HCT116 (cell line): ENCODE measurements at regions not wholly inside any gene's neighbourhood (a gene's known extent, or its start where the extent isn't known, plus 50 kb on each side); places are given as distances from the start of the nearest gene placed in this dataset.

ENCODE experiments used
- ATAC-seq: fragments of 200-7000 bp; cut with Tn5 transposase; 2 replicates; pipeline ENCODE4 v1.9.1; 2020; ENCODE audit warnings: mild to moderate bottlenecking, moderate library complexity
- BruUV-seq: library from RNA; stranded (reverse); fragments of 400-500 nt; replicated peaks from 2 replicates; lab custom pipeline; 2021; lab: Mats Ljungman, UMichigan
- CTCF ChIA-PET: fragments of 300-600 bp; sonication (Branson Sonifier 250); formaldehyde crosslinking; loops from one replicate; lab custom pipeline; 2021; ENCODE audit warnings: antibody characterized with exemption; lab: Charles Lee
- POLR2A ChIA-PET: fragments of 300-600, 350-600 bp; sonication (Branson Sonifier 250); formaldehyde crosslinking; loops from one replicate; lab custom pipeline; 2021; ENCODE audit warnings: antibody characterized with exemption; lab: Charles Lee
- RAD21 ChIA-PET, 2 experiments: fragments of 300-600 bp; sonication (Branson Sonifier 250); formaldehyde crosslinking; loops; one replicate each; lab custom pipeline; 2023; ENCODE audit warnings: low total read pairs in 2 of 2; ENCODE audit not compliant: uncharacterized antibody in 2 of 2, unreplicated experiment in 2 of 2, low non-redundant PET in 1 of 2; lab: Charles Lee
- DNase-seq: peaks from one replicate; pipeline ENCODE4 v3.0.0-alpha.2; 2010; ENCODE audit warnings: low read depth, low spot score
- H2AFZ ChIP-seq: fragments of 200-600 bp; shearing (Covaris generic), sonication (generic); 2 replicates; pipeline ENCODE4 v1.6.1; 2017; ENCODE audit warnings: low read depth, mixed run types, mixed read lengths, antibody characterized with exemption, low read length; ENCODE audit not compliant: poor library complexity, severe bottlenecking
- H3K27ac ChIP-seq: 2 replicates; pipeline ENCODE4 v1.5.1; 2012; ENCODE audit warnings: low read depth, low read length
- H3K27me3 ChIP-seq: fragments of 200-600 bp; sonication (generic); 2 replicates; pipeline ENCODE4 v1.6.1; 2016; ENCODE audit warnings: mixed run types, low read length, mixed read lengths; ENCODE audit not compliant: insufficient read depth
- H3K36me3 ChIP-seq, 2 experiments: fragments of 200-500 bp in 1 of 2; fragments of 200-600 bp in 1 of 2; sonication (Bioruptor generic) in 1 of 2; sonication (generic) in 1 of 2; 2 replicates each; pipeline versions ENCODE4 v1.5.1 to v1.6.1; 2014 to 2016; ENCODE audit warnings: low read length in 2 of 2, inconsistent platforms in 1 of 2, mixed read lengths in 1 of 2, mixed run types in 1 of 2; ENCODE audit not compliant: insufficient read depth in 2 of 2, control insufficient read depth in 1 of 2
- H3K4me1 ChIP-seq, 2 experiments: fragments of 200-600 bp in 1 of 2; sonication (generic) in 1 of 2; 2 replicates each; pipeline versions ENCODE4 v1.5.1 to v1.6.1; 2012 to 2017; ENCODE audit warnings: low read length in 2 of 2, inconsistent platforms in 1 of 2, mild to moderate bottlenecking in 1 of 2, mixed read lengths in 1 of 2, mixed run types in 1 of 2, moderate library complexity in 1 of 2; ENCODE audit not compliant: insufficient read depth in 2 of 2, control insufficient read depth in 1 of 2
- H3K4me2 ChIP-seq: fragments of 200-600 bp; sonication (generic); 2 replicates; pipeline ENCODE4 v1.6.1; 2017; ENCODE audit warnings: mixed run types, low read length, mixed read lengths
- H3K4me3 ChIP-seq, 2 experiments: fragments of 200-600 bp in 1 of 2; sonication (generic) in 1 of 2; replicated peaks in 1 of 2; 2 replicates each; pipeline ENCODE4 v1.5.1; 2011 to 2016; ENCODE audit warnings: low read length in 2 of 2, control low read depth in 1 of 2, low read depth in 1 of 2, mild to moderate bottlenecking in 1 of 2, mixed read lengths in 1 of 2, mixed run types in 1 of 2
- H3K79me2 ChIP-seq: fragments of 200-600 bp; sonication (generic); 2 replicates; pipeline ENCODE4 v1.6.1; 2017; ENCODE audit warnings: mild to moderate bottlenecking, mixed run types, low read length, moderate library complexity, mixed read lengths; ENCODE audit not compliant: insufficient read depth
- H3K9ac ChIP-seq: fragments of 200-600 bp; sonication (generic); 2 replicates; pipeline ENCODE4 v1.6.1; 2016; ENCODE audit warnings: low read length, mixed read lengths
- H3K9me2 ChIP-seq: fragments of 200-600 bp; sonication (generic), shearing (Covaris generic); 2 replicates; pipeline ENCODE4 v1.6.1; 2017; ENCODE audit warnings: mixed run types, mild to moderate bottlenecking, moderate library complexity; ENCODE audit not compliant: insufficient read depth
- H3K9me3 ChIP-seq, 2 experiments: fragments of 200-500 bp in 1 of 2; fragments of 200-600 bp in 1 of 2; sonication (Bioruptor generic) in 1 of 2; sonication (generic) in 1 of 2; 2 replicates each; pipeline ENCODE4 v1.6.1; 2014 to 2017; ENCODE audit warnings: low read length in 2 of 2, mixed read lengths in 2 of 2, inconsistent platforms in 1 of 2, low read depth in 1 of 2, mild to moderate bottlenecking in 1 of 2, mixed run types in 1 of 2, moderate library complexity in 1 of 2; ENCODE audit not compliant: control insufficient read depth in 1 of 2, insufficient read depth in 1 of 2
- H4K20me1 ChIP-seq: fragments of 200-600 bp; sonication (generic), shearing (Covaris generic); 2 replicates; pipeline ENCODE4 v1.6.1; 2017; ENCODE audit warnings: mixed run types, mild to moderate bottlenecking, moderate library complexity; ENCODE audit not compliant: insufficient read depth
- ATF3 ChIP-seq: IDR thresholded peaks from 2 replicates; pipeline ENCODE4 v1.6.1; 2012
- CBX3 ChIP-seq: IDR thresholded peaks from 2 replicates; pipeline ENCODE4 v1.6.1; 2012; ENCODE audit warnings: low read depth
- CEBPB ChIP-seq: IDR thresholded peaks from 2 replicates; pipeline ENCODE4 v1.6.1; 2012; ENCODE audit warnings: low read depth
- ELF1 ChIP-seq: IDR thresholded peaks from 2 replicates; pipeline ENCODE4 v1.6.1; 2012; ENCODE audit warnings: low read depth, borderline replicate concordance
- EZH2 ChIP-seq: fragments of 200-600 bp; sonication (generic); IDR thresholded peaks from 2 replicates; pipeline ENCODE4 v1.6.1; 2017; ENCODE audit warnings: antibody characterized with exemption, mixed run types
- EZH2phosphoT487 ChIP-seq: fragments of 200-600 bp; IDR thresholded peaks from 2 replicates; pipeline ENCODE4 v1.6.1; 2018; ENCODE audit warnings: antibody characterized with exemption, borderline replicate concordance
- FOSL1 ChIP-seq: IDR thresholded peaks from 2 replicates; pipeline ENCODE4 v1.6.1; 2012; ENCODE audit warnings: low read depth
- POLR2A ChIP-seq: IDR thresholded peaks from 2 replicates; pipeline ENCODE4 v1.7.0; 2011; ENCODE audit warnings: borderline replicate concordance; ENCODE audit not compliant: insufficient read depth, insufficient read length; ENCODE audit errors: extremely low read depth
- POLR2AphosphoS5 ChIP-seq: IDR thresholded peaks from 2 replicates; pipeline ENCODE4 v1.6.1; 2011; ENCODE audit warnings: mild to moderate bottlenecking, low read depth, low read length, moderate library complexity
- SIN3A ChIP-seq: IDR thresholded peaks from 2 replicates; pipeline ENCODE4 v1.6.1; 2012; ENCODE audit warnings: low read depth
- SP1 ChIP-seq: IDR thresholded peaks from 2 replicates; pipeline ENCODE4 v1.6.1; 2012; ENCODE audit warnings: low read depth
- SRF ChIP-seq: IDR thresholded peaks from 2 replicates; pipeline ENCODE4 v1.6.1; 2012; ENCODE audit warnings: low read depth
- TCF7L2 ChIP-seq: IDR thresholded peaks from 2 replicates; pipeline ENCODE4 v1.7.0; 2011; ENCODE audit warnings: borderline replicate concordance, inconsistent platforms; ENCODE audit not compliant: insufficient read depth, insufficient read length; ENCODE audit errors: extremely low read depth
- YY1 ChIP-seq: IDR thresholded peaks from 2 replicates; pipeline ENCODE4 v1.6.1; 2011; ENCODE audit warnings: low read length, low read depth, moderate library complexity, mild to moderate bottlenecking; ENCODE audit not compliant: insufficient replicate concordance; ENCODE audit errors: extremely low read depth
- ZFX ChIP-seq: fragments of 450-650 bp; IDR thresholded peaks from 2 replicates; pipeline ENCODE4 v1.6.1; 2017
- ZNF274 ChIP-seq: fragments of 200-500 bp; sonication (Bioruptor generic); IDR thresholded peaks from 2 replicates; pipeline ENCODE4 v1.6.1; 2014; ENCODE audit warnings: mild to moderate bottlenecking, low read depth, low read length, inconsistent platforms
- intact Hi-C: fragments of 100-400 bp; cut with micrococcal nuclease; formaldehyde crosslinking; loops from 2 replicates; pipeline ENCODE4 v1.10.0; 2022
- TF ChIP-seq, protein P1 (sequence below): IDR thresholded peaks from 2 replicates; pipeline ENCODE4 v1.6.1; 2012
- TF ChIP-seq, protein P2 (sequence below): IDR thresholded peaks from 2 replicates; pipeline ENCODE4 v1.6.1; 2011; ENCODE audit warnings: mild to moderate bottlenecking, low read length, moderate library complexity; ENCODE audit not compliant: insufficient replicate concordance; ENCODE audit errors: extremely low read depth
- TF ChIP-seq, protein P3 (sequence below), 3 experiments: fragments of 200-600 bp in 1 of 3; sonication (generic) in 1 of 3; IDR thresholded peaks in 2 of 3; conservative IDR thresholded peaks in 1 of 3; 2 replicates each; pipeline ENCODE4 v1.5.1; 2012 to 2017; ENCODE audit warnings: low read depth in 2 of 3, low read length in 2 of 3, antibody characterized with exemption in 1 of 3, borderline replicate concordance in 1 of 3, control low read depth in 1 of 3, mild to moderate bottlenecking in 1 of 3, mixed read lengths in 1 of 3, mixed run types in 1 of 3, moderate library complexity in 1 of 3; ENCODE audit not compliant: insufficient read depth in 1 of 3
- TF ChIP-seq, protein P4 (sequence below): IDR thresholded peaks from 2 replicates; pipeline ENCODE4 v1.6.1; 2012; ENCODE audit warnings: low read depth

DNA sequence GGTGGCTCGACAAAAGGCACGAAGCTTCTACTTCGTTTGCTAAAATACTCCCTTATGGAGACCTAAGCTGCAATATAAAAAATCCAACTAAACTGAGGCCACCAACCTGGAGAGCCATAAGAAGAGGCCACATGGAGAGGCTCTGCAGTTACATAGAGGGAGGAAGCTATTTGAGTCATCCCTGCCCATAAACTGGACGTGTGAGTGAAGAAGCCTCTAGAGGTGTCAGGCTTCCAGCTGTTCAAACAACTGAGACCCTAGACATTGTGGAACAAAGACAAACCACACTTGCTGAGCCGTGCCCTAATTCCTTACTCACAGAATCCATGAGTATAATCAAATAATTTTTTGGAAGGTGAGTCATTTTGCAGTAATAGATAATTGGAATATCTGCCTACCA lies 50.2 kb upstream of the GMNC start:
- H3K27me3 ChIP-seq: no peaks in the 10 kb centered on the region
- H3K36me3 ChIP-seq: no peaks in the 10 kb centered on the region
- no peak for ATAC-seq
- no peaks in the 10 kb centered on the region for H3K79me2 ChIP-seq
- CTCF ChIA-PET: no interaction called here
- intact Hi-C loops: no loop called here
- no peaks in the 10 kb centered on the region for H3K9me2 ChIP-seq
- no peak overlapping the region for H3K4me3 ChIP-seq
- no peaks in the 10 kb centered on the region for H3K9me3 ChIP-seq
- TF ChIP-seq EZH2phosphoT487: no peak
- no peak for TF ChIP-seq ATF3
- TF ChIP-seq, protein P1, sequence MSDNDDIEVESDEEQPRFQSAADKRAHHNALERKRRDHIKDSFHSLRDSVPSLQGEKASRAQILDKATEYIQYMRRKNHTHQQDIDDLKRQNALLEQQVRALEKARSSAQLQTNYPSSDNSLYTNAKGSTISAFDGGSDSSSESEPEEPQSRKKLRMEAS: no peak
- TF ChIP-seq SRF: no peak
- TF ChIP-seq POLR2A: no peak
- no peak for TF ChIP-seq FOSL1
- TF ChIP-seq, protein P2, sequence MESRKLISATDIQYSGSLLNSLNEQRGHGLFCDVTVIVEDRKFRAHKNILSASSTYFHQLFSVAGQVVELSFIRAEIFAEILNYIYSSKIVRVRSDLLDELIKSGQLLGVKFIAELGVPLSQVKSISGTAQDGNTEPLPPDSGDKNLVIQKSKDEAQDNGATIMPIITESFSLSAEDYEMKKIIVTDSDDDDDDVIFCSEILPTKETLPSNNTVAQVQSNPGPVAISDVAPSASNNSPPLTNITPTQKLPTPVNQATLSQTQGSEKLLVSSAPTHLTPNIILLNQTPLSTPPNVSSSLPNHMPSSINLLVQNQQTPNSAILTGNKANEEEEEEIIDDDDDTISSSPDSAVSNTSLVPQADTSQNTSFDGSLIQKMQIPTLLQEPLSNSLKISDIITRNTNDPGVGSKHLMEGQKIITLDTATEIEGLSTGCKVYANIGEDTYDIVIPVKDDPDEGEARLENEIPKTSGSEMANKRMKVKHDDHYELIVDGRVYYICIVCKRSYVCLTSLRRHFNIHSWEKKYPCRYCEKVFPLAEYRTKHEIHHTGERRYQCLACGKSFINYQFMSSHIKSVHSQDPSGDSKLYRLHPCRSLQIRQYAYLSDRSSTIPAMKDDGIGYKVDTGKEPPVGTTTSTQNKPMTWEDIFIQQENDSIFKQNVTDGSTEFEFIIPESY: no peak
- TF ChIP-seq SIN3A: no peak
- no peak for TF ChIP-seq ELF1
- TF ChIP-seq, protein P3, sequence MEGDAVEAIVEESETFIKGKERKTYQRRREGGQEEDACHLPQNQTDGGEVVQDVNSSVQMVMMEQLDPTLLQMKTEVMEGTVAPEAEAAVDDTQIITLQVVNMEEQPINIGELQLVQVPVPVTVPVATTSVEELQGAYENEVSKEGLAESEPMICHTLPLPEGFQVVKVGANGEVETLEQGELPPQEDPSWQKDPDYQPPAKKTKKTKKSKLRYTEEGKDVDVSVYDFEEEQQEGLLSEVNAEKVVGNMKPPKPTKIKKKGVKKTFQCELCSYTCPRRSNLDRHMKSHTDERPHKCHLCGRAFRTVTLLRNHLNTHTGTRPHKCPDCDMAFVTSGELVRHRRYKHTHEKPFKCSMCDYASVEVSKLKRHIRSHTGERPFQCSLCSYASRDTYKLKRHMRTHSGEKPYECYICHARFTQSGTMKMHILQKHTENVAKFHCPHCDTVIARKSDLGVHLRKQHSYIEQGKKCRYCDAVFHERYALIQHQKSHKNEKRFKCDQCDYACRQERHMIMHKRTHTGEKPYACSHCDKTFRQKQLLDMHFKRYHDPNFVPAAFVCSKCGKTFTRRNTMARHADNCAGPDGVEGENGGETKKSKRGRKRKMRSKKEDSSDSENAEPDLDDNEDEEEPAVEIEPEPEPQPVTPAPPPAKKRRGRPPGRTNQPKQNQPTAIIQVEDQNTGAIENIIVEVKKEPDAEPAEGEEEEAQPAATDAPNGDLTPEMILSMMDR (IDR thresholded peaks at IDR 0.05 in 2 of 3, conservative IDR thresholded peaks at IDR 0.05 in 1 of 3; ENCODE audit: borderline replicate concordance in 1 of 3, insufficient read depth in 1 of 3, low read depth in 2 of 3, low read length in 2 of 3): no peak
- TF ChIP-seq ZFX: no peak
- TF ChIP-seq TCF7L2: no peak
- TF ChIP-seq SP1: no peak
- TF ChIP-seq CBX3: no peak
- TF ChIP-seq, protein P4, sequence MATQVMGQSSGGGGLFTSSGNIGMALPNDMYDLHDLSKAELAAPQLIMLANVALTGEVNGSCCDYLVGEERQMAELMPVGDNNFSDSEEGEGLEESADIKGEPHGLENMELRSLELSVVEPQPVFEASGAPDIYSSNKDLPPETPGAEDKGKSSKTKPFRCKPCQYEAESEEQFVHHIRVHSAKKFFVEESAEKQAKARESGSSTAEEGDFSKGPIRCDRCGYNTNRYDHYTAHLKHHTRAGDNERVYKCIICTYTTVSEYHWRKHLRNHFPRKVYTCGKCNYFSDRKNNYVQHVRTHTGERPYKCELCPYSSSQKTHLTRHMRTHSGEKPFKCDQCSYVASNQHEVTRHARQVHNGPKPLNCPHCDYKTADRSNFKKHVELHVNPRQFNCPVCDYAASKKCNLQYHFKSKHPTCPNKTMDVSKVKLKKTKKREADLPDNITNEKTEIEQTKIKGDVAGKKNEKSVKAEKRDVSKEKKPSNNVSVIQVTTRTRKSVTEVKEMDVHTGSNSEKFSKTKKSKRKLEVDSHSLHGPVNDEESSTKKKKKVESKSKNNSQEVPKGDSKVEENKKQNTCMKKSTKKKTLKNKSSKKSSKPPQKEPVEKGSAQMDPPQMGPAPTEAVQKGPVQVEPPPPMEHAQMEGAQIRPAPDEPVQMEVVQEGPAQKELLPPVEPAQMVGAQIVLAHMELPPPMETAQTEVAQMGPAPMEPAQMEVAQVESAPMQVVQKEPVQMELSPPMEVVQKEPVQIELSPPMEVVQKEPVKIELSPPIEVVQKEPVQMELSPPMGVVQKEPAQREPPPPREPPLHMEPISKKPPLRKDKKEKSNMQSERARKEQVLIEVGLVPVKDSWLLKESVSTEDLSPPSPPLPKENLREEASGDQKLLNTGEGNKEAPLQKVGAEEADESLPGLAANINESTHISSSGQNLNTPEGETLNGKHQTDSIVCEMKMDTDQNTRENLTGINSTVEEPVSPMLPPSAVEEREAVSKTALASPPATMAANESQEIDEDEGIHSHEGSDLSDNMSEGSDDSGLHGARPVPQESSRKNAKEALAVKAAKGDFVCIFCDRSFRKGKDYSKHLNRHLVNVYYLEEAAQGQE: no peak
- TF ChIP-seq POLR2AphosphoS5: no peak
- no peak for TF ChIP-seq EZH2
- TF ChIP-seq ZNF274: no peak
- no peak for TF ChIP-seq CEBPB
- no peak for TF ChIP-seq YY1
- TF ChIP-seq, all 23 proteins: peak for 0
- POLR2A ChIA-PET: no interaction called here
- H3K27ac ChIP-seq: no peak overlapping the region
- H3K4me1 ChIP-seq: no peaks in the 10 kb centered on the region
- H2AFZ ChIP-seq: no peak overlapping the region
- no TSS peak for BruUV-seq
- no peak for DNase-seq
- H3K9ac ChIP-seq: no peak overlapping the region
- no peaks in the 10 kb centered on the region for H4K20me1 ChIP-seq
- RAD21 ChIA-PET: no interaction called here
- H3K4me2 ChIP-seq: no peak overlapping the region
